ENCODE measurements at regions not wholly inside any gene's neighbourhood (a gene's known extent, or its start where the extent isn't known, plus 50 kb on each side); places are given as distances from the start of the nearest gene placed in this dataset.

- DNase-seq (ENCODE audit: low read depth), result no peak
- no peak overlapping the region for H3K4me3 ChIP-seq (ENCODE audit: low read depth, low read length)
- TF ChIP-seq, protein P1, sequence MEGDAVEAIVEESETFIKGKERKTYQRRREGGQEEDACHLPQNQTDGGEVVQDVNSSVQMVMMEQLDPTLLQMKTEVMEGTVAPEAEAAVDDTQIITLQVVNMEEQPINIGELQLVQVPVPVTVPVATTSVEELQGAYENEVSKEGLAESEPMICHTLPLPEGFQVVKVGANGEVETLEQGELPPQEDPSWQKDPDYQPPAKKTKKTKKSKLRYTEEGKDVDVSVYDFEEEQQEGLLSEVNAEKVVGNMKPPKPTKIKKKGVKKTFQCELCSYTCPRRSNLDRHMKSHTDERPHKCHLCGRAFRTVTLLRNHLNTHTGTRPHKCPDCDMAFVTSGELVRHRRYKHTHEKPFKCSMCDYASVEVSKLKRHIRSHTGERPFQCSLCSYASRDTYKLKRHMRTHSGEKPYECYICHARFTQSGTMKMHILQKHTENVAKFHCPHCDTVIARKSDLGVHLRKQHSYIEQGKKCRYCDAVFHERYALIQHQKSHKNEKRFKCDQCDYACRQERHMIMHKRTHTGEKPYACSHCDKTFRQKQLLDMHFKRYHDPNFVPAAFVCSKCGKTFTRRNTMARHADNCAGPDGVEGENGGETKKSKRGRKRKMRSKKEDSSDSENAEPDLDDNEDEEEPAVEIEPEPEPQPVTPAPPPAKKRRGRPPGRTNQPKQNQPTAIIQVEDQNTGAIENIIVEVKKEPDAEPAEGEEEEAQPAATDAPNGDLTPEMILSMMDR (conservative IDR thresholded peaks at IDR 0.05; ENCODE audit: low read depth, low read length), result no peak
Observed at GRCh38 chr9:28960602-28961001, 1387.3 kb upstream of the C9orf72 start.

GRCh38 chr9:28961623-28962022 is 1388.3 kb upstream of the C9orf72 start:
- DNase-seq (ENCODE audit: low read depth), result no peak
- no peak overlapping the region for H3K4me3 ChIP-seq (ENCODE audit: low read depth, low read length)
- TF ChIP-seq, protein P1 (conservative IDR thresholded peaks at IDR 0.05; ENCODE audit: low read depth, low read length), result no peak

GRCh38 chr9:28967226-28967625 is 1393.9 kb upstream of the C9orf72 start:
- H3K4me3 ChIP-seq (ENCODE audit: low read depth, low read length), result no peak overlapping the region
- TF ChIP-seq, protein P1 (conservative IDR thresholded peaks at IDR 0.05; ENCODE audit: low read depth, low read length), result no peak
- DNase-seq (ENCODE audit: low read depth), result no peak

DNA sequence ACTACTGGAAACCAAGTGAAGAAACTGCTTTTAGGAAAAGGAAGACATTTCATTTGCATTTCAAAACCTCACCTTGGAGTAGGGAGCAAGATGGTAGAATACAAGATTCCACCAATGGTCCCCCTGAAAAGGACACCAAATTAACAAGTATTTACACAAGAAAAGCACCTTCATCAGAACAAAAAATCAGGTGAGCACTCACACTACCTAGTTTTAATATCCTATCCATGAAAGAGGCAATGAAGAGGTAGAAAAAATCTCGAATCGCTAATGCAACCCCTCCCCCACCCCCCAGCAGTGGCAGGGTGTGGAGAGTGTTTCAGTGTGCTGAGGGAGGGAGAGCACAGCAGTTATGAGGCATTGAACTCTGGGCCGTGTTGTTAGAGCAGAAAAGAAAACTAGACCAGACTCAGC is 1397.0 kb upstream of the C9orf72 start:
- TF ChIP-seq, protein P1 (conservative IDR thresholded peaks at IDR 0.05; ENCODE audit: low read depth, low read length), result no peak

GRCh38 chr9:28971881-28972280 is 1398.6 kb upstream of the C9orf72 start:
- DNase-seq (ENCODE audit: low read depth), result no peak
- no peak overlapping the region for H3K4me3 ChIP-seq (ENCODE audit: low read depth, low read length)
- TF ChIP-seq, protein P1 (conservative IDR thresholded peaks at IDR 0.05; ENCODE audit: low read depth, low read length), result no peak

More for the DNA sequence above, 1397.0 kb upstream of the C9orf72 start:
- DNase-seq (ENCODE audit: low read depth), result no peak
- H3K4me3 ChIP-seq (ENCODE audit: low read depth, low read length), result no peak overlapping the region

DNA sequence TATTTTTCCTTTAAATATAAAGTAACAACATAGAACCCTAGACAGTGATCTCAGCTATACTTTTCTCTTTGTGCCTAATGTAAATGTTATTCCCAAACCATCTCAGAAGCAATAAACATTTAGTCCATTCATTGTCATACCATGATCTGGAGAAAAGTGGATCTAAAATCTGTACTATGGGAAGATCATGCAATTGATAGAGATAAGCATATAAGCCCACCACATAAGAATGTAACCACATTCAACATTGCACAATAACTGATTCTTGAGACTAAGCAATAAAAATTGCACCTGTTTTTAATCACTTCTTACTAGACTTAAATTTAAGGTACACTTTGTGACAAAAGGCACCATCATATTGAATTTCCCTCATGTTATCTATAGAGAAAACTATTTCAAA is 1403.0 kb upstream of the C9orf72 start:
- H3K4me3 ChIP-seq (ENCODE audit: low read depth, low read length), result no peak overlapping the region
- TF ChIP-seq, protein P1 (conservative IDR thresholded peaks at IDR 0.05; ENCODE audit: low read depth, low read length), result no peak
- no peak for DNase-seq (ENCODE audit: low read depth)

GRCh38 chr9:28976684-28977083 is 1403.4 kb upstream of the C9orf72 start:
- TF ChIP-seq, protein P1 (conservative IDR thresholded peaks at IDR 0.05; ENCODE audit: low read depth, low read length), result no peak
- no peak for DNase-seq (ENCODE audit: low read depth)
- H3K4me3 ChIP-seq (ENCODE audit: low read depth, low read length), result no peak overlapping the region

Measured in choroid plexus epithelial cell (primary cell).